Cardiac muscle cell (in vitro differentiated cells and primary cell): ENCODE measurements at regions not wholly inside any gene's neighbourhood (a gene's known extent, or its start where the extent isn't known, plus 50 kb on each side); places are given as distances from the start of the nearest gene placed in this dataset.

Experiments used
- DNase-seq, 2 donors: peaks; one replicate each; pipeline versions ENCODE4 v3.0.0 to v3.0.0-alpha.2; 2010 to 2017; ENCODE audit warnings: low read depth in 1 of 2, low spot score in 1 of 2
- H3K27ac ChIP-seq: fragments of 200-600 bp; sonication (generic); 2 replicates; pipeline ENCODE4 v1.5.1; 2016
- H3K27me3 ChIP-seq: fragments of 200-600 bp; sonication (generic); 2 replicates; pipeline ENCODE4 v1.6.0; 2016; ENCODE audit warnings: control low read depth
- H3K36me3 ChIP-seq: fragments of 200-600 bp; sonication (generic); 2 replicates; pipeline ENCODE4 v1.5.1; 2016; ENCODE audit warnings: control low read depth
- H3K4me1 ChIP-seq: fragments of 200-600 bp; sonication (generic); 2 replicates; pipeline ENCODE4 v1.8.1; 2017; ENCODE audit warnings: low read depth, mild to moderate bottlenecking, mixed run types
- H3K4me3 ChIP-seq: fragments of 200-600 bp; sonication (generic); 2 replicates; pipeline ENCODE4 v1.5.1; 2016; ENCODE audit warnings: mild to moderate bottlenecking
- H3K9me3 ChIP-seq: fragments of 200-600 bp; sonication (generic); 2 replicates; pipeline ENCODE4 v1.5.1; 2017; ENCODE audit warnings: low read depth, mild to moderate bottlenecking, control low read depth
- TF ChIP-seq, protein P1 (sequence below): IDR thresholded peaks from 2 replicates; pipeline ENCODE4 v1.5.1; 2012; ENCODE audit warnings: low read depth, mild to moderate bottlenecking, low read length

- Histone ChIP-seq H3K9me3 (no peaks in the 10 kb centered on the region), H3K36me3 (no peaks in the 10 kb centered on the region), H3K4me1 (no peaks in the 10 kb centered on the region), H3K27me3 (no peaks in the 10 kb centered on the region), H3K27ac (no peak overlapping the region), H3K4me3 (no peak overlapping the region)
- TF ChIP-seq, protein P1, sequence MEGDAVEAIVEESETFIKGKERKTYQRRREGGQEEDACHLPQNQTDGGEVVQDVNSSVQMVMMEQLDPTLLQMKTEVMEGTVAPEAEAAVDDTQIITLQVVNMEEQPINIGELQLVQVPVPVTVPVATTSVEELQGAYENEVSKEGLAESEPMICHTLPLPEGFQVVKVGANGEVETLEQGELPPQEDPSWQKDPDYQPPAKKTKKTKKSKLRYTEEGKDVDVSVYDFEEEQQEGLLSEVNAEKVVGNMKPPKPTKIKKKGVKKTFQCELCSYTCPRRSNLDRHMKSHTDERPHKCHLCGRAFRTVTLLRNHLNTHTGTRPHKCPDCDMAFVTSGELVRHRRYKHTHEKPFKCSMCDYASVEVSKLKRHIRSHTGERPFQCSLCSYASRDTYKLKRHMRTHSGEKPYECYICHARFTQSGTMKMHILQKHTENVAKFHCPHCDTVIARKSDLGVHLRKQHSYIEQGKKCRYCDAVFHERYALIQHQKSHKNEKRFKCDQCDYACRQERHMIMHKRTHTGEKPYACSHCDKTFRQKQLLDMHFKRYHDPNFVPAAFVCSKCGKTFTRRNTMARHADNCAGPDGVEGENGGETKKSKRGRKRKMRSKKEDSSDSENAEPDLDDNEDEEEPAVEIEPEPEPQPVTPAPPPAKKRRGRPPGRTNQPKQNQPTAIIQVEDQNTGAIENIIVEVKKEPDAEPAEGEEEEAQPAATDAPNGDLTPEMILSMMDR: no peak
- DNase-seq: no peak
Observed at GRCh38 chr2:404581-404980, 116.7 kb upstream of the ALKAL2 start.

- no peaks in the 10 kb centered on the region for H3K4me1 ChIP-seq
- no peak for DNase-seq
- H3K27me3 ChIP-seq: no peaks in the 10 kb centered on the region
- H3K27ac ChIP-seq: no peak overlapping the region
- no peak overlapping the region for H3K4me3 ChIP-seq
- no peaks in the 10 kb centered on the region for H3K36me3 ChIP-seq
- H3K9me3 ChIP-seq: no peaks in the 10 kb centered on the region
- TF ChIP-seq, protein P1: no peak
Observed at GRCh38 chr2:403682-404081, 115.8 kb upstream of the ALKAL2 start.

GRCh38 chr2:402721-403120 lies 114.8 kb upstream of the ALKAL2 start:
- no peak for DNase-seq
- H3K27me3 ChIP-seq: no peaks in the 10 kb centered on the region
- H3K4me1 ChIP-seq: no peaks in the 10 kb centered on the region
- H3K27ac ChIP-seq: no peak overlapping the region
- H3K4me3 ChIP-seq: no peak overlapping the region
- TF ChIP-seq, protein P1: no peak
- no peaks in the 10 kb centered on the region for H3K36me3 ChIP-seq
- no peaks in the 10 kb centered on the region for H3K9me3 ChIP-seq

- H3K4me1 ChIP-seq: no peaks in the 10 kb centered on the region
- no peak for DNase-seq
- no peaks in the 10 kb centered on the region for H3K27me3 ChIP-seq
- no peak overlapping the region for H3K27ac ChIP-seq
- H3K36me3 ChIP-seq: no peaks in the 10 kb centered on the region
- TF ChIP-seq, protein P1: no peak
- no peaks in the 10 kb centered on the region for H3K9me3 ChIP-seq
- H3K4me3 ChIP-seq: no peak overlapping the region
Observed at GRCh38 chr2:402206-402605, 114.3 kb upstream of the ALKAL2 start.

GRCh38 chr2:401019-401679 lies 113.3 kb upstream of the ALKAL2 start:
- H3K36me3 ChIP-seq: no peaks in the 10 kb centered on the region
- no peaks in the 10 kb centered on the region for H3K4me1 ChIP-seq
- DNase-seq: no peak
- no peaks in the 10 kb centered on the region for H3K27me3 ChIP-seq
- H3K9me3 ChIP-seq: no peaks in the 10 kb centered on the region
- no peak overlapping the region for H3K4me3 ChIP-seq
- no peak overlapping the region for H3K27ac ChIP-seq
- TF ChIP-seq, protein P1: no peak
